NCI-H2107 treated with DMSO at 0.1 percent for 48 hours (cell line): ENCODE measurements at regions not wholly inside any gene's neighbourhood (a gene's known extent, or its start where the extent isn't known, plus 50 kb on each side); places are given as distances from the start of the nearest gene placed in this dataset.
"Not testable (repeated sequence)": the region's sequence is repeated elsewhere in the genome, so short reads cannot be mapped to it uniquely, and the experiment has no call there.

Experiments used
- DNase-seq: peaks from one replicate; lab custom pipeline; 2025; ENCODE audit not compliant: unreplicated experiment; lab: John Stamatoyannopoulos, UW

DNA sequence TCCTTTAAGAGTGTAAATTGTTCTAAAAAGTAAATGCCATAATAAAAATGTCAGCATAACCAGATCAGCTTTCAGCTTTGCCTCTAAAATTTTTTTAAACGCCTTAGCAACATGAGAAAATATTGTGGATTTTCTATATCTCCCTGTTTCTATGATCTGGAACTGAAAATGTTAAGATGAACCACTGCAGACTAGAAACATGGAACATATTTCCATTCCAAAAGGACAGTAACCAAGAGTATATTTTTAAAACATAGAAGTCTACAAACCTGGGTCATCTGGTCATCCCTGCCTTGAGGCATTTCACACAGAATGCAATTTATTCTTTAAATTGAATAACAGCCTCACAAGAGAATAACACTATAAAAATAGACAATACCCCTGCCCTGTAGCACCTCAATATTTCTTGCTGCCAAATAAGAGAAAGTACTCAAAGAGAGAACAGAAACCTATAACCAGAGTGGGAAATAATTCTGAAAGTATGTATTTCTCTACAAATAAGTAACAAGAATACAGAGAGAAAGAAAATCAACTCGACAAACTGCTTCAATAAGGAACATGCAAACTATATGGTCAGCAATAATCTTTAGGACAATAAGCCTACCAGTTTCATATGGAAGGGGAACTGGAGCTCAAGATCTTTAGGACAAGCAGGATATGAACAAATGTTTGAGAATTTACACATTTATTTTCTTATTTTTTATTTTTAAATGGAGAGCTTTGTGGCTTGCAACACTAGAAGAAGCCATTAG is 949.0 kb downstream of the EPHA3 start:
- no peak for DNase-seq

- DNase-seq = no peak
Measured at GRCh38 chr3:90062016-90062415, 954.6 kb downstream of the EPHA3 start.

GRCh38 chr3:90062631-90063200 is 955.3 kb downstream of the EPHA3 start:
- no peak for DNase-seq

- DNase-seq = no peak
Measured at GRCh38 chr3:90068783-90069182, 961.4 kb downstream of the EPHA3 start.

GRCh38 chr3:90069748-90070147 is 962.3 kb downstream of the EPHA3 start:
- DNase-seq = no peak

- no peak for DNase-seq
Measured at GRCh38 chr3:90076136-90076535, 968.7 kb downstream of the EPHA3 start.

DNA sequence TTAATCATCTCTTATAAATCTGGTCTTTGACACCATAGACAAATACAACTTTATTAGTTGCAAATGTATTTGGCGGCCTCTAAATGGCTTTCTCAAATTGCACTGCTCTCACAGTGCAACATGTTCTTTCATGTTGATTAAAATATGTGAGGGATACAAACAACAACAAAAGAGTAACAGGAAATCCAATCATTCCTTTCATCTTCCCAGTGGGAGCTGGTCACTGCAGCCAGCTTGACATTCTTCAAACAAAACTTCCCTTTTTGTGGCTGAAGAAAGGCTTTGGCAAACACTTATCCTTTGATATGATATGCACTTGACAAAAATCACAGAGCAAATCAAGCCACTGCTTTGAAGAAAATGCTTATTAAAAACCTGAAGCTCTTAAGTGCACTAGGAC is 973.6 kb downstream of the EPHA3 start:
- peak; percentile 19 for DNase-seq

GRCh38 chr3:90086297-90086696 is 978.9 kb downstream of the EPHA3 start:
- not testable (repeated sequence) for DNase-seq

GRCh38 chr3:90087703-90088102 is 980.3 kb downstream of the EPHA3 start:
- no peak for DNase-seq

DNA sequence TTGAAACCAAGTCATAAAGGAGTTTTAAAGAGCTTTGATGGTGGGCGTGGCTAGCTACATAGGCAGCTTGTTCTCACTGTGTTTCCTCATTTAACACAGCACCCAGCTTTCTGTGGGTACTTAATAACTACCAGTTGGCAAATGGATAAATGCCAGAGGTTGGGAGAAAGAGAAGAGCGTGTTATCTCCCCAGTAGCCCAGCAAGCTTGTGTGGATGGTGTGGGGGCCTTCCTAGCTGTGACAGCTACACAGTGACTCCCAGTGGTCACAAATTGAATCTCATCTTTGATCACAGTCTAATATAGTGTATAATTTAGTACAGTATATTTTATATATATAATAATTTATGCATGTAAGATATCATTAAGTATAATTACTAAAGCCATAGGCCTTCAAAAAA is 984.1 kb downstream of the EPHA3 start:
- peak; percentile 28 for DNase-seq

DNA sequence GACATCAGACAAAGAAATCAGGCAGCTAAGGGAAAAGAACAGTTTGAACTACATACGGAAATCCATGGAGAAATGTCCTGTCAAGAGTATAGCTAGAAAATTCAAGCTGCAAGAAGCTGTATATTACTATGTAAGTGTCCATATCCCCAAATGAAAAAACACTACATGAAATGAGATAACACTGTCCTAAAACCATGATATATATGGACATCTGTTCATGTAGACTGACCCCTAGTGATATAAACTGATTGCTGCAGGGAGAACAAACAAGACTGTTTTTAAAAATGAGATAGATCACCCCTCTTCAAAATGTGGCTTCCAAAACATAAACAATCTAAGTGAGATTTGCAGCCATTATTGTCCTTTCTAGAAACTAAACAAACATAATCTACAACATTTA is 985.6 kb downstream of the EPHA3 start:
- DNase-seq = peak; percentile 23

DNA sequence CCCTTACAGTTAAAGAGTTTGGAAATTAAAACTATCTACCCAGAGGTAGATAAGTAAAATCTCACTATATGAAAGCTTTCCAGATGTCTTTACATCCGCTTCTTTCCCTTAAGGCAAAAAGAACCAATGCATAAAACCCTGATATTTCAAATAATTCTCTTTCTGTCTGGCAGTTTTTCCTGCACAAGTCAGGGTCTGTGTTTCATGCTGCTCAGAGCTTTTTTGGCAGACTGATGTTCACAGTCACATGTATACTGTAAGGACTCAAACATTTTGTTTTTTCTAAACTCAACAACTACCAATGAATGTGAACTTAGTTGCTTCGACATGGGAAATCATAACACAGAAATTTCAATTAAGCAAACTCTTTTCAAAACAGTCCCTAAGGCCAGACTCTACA is 988.4 kb downstream of the EPHA3 start:
- no peak for DNase-seq

DNA sequence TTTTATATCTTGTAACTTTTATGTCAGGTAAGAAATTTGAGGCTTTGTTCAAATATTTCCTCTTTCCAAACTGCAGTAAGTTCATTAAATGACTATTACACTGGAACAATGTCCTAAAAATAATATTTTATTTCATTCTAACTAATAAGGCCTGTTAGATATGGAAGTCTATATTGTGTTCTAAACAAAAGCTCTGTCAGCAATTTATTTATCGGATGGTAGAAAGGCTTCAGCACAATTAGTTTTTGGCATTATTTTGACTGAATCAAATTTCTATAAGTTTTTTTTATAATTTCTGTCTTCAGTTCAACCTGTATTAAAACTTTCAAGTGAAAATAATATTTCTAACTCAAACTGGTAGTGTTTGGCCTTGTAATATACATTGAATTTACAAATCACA is 992.1 kb downstream of the EPHA3 start:
- DNase-seq = no peak

GRCh38 chr3:90102146-90102545 is 994.7 kb downstream of the EPHA3 start:
- DNase-seq = no peak

GRCh38 chr3:90121326-90121725 is 1013.9 kb downstream of the EPHA3 start:
- DNase-seq = no peak

DNA sequence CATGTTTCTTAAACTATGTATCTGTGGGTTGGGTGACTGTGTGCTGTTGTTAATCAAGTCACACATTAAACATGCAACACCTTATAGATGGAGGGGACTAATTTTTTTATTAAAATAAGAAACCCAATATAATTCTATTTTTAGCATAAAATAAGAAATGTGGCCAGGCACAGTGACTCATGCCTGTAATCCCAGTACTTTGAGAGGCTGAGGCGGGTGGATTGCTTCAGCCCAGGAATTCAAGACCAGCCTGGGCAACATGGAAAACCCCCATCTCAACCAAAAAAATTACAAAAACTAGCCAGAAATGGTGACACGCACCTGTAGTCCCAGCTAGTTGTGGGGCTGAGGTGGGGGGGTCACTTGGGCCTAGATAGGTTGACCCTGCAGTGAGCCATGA is 1021.0 kb downstream of the EPHA3 start:
- DNase-seq = no peak

- no peak for DNase-seq
Measured at GRCh38 chr3:90129730-90130129, 1022.3 kb downstream of the EPHA3 start.

DNA sequence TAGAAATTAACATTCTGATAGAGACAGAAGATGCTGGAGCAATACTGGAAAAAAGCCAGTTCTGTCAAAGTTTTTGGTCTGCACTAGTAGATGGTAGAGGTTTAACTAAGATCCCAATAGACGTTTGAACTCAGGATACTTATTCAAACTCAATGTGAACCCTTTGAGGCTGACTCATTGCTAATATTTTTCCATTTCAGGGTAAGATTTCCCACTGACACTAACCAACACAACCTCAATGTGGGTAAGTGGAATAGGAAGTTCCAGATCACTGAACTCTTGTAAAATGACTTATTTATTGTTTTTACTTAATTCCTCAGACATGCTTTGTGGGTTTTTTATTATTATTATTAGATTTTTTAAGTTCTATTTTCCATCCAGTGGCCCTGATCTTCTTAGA is 1024.8 kb downstream of the EPHA3 start:
- no peak for DNase-seq

GRCh38 chr3:90134090-90134489 is 1026.7 kb downstream of the EPHA3 start:
- DNase-seq = no peak

DNA sequence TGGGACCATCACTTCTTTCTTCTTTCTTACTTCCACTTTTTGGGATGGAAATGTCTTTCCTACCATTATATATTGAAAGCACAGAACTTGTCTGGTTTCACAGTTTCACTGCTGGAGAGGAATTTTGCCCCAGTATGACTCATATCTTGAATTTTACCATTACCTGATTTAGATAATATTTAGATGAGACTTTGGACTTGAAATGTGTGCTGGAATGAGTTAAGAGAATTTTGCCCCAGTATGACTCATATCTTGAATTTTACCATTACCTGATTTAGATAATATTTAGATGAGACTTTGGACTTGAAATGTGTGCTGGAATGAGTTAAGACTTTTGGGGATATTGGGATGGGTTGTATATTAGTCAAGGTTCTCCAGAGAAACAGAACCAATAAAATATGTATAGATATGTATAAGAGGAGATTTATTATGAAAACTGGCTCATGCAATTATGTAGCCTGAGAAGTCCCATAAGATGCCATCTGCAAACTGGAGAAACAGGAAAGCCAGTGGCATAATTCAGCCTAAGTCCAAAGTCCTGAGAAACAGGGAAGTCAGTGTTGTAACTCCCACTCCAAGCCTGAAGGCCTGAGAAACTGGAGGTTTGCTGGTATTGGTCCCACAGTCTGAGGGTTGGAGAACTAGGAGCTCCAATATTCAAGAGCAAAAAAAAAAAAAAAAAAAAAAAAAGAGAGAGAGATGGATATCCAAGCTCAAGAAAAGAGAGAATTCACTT is 1029.2 kb downstream of the EPHA3 start:
- DNase-seq = no peak

DNA sequence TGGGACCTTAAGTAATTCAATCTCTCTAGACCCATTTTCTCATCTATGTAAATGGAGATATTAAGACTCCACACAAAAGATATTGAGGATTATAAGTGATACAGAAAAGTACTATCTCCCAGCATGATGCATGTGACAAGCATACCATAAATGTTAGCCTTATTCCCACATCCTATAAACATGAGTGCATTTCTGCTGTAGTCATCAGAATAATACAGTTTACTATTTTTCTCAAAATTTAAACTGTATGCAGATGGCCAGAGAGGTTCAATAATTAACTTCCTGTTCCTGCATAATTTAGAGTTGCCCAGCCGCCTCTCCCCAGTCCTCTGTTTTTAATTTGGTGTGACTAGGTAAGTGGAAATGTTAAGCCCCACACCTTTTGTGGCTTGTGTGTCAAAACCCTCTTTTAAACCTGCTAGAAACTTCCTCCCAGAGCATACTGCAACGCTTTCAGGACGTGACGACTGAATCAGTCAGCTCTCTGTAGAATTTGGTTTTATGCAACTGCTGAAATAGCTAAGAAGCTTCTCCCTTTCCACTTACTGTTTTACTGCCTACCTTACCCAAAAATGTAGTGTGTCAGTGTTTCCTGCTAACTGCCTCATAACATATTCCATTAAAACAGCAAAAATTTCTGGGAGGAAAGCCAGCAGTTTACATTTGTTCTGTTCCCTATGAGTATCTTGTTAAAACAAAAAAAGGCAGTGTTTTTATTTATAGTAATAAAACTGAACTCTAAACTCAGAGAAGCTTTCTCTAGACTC is 1037.9 kb downstream of the EPHA3 start:
- no peak for DNase-seq

- DNase-seq = no peak
Measured at GRCh38 chr3:90180096-90180495, 1072.7 kb downstream of the EPHA3 start.
